ENCODE measurements at regions not wholly inside any gene's neighbourhood (a gene's known extent, or its start where the extent isn't known, plus 50 kb on each side); places are given as distances from the start of the nearest gene placed in this dataset.

DNA sequence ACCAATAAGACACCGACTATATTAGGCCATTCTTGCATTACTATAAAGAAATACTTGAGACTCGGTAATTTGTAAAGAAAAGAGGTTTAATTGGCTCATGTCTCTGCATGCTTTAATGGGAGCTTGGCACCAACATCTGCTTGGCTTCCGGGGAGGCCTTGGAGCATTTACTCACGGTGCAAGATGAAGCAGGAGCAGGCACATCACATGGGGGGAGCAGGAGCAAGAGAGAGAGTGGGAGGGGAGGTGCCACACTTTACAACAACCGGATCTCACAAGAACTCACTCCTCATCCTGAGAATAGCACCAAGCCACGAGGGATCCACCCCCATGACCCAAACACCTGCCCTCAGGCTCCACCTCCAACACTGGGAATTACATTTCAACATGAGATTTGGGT is 224.8 kb downstream of the KLF5 start:
- no peak for DNase-seq (ENCODE audit: low read depth)
- TF ChIP-seq, protein P1, sequence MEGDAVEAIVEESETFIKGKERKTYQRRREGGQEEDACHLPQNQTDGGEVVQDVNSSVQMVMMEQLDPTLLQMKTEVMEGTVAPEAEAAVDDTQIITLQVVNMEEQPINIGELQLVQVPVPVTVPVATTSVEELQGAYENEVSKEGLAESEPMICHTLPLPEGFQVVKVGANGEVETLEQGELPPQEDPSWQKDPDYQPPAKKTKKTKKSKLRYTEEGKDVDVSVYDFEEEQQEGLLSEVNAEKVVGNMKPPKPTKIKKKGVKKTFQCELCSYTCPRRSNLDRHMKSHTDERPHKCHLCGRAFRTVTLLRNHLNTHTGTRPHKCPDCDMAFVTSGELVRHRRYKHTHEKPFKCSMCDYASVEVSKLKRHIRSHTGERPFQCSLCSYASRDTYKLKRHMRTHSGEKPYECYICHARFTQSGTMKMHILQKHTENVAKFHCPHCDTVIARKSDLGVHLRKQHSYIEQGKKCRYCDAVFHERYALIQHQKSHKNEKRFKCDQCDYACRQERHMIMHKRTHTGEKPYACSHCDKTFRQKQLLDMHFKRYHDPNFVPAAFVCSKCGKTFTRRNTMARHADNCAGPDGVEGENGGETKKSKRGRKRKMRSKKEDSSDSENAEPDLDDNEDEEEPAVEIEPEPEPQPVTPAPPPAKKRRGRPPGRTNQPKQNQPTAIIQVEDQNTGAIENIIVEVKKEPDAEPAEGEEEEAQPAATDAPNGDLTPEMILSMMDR (IDR thresholded peaks at IDR 0.05; ENCODE audit: insufficient read depth, low read depth, low read length, missing control alignments) = no peak
- H3K4me3 ChIP-seq (ENCODE audit: low read length) = no peak overlapping the region

DNA sequence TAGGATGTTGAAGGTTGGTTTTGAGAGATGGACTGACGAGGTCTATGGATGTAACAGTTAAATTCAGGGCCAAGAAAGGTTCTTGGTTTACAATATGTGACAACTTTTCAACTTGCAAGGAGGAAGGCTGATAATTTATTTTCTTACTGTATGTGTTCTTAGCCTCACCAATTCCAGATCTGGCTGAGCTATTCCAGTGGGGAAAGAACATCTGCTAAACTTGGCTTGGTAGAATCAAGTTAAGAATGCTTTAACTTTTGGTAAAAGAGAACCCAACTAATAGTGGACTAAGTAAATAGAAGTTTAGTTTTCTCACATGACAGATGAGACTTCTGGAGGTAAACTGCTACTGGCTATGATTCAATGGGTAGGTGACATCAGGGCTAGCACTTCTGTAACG is 222.9 kb downstream of the KLF5 start:
- TF ChIP-seq, protein P1 (IDR thresholded peaks at IDR 0.05; ENCODE audit: insufficient read depth, low read depth, low read length, missing control alignments) = no peak
- DNase-seq (ENCODE audit: low read depth) = no peak
- no peak overlapping the region for H3K4me3 ChIP-seq (ENCODE audit: low read length)

DNA sequence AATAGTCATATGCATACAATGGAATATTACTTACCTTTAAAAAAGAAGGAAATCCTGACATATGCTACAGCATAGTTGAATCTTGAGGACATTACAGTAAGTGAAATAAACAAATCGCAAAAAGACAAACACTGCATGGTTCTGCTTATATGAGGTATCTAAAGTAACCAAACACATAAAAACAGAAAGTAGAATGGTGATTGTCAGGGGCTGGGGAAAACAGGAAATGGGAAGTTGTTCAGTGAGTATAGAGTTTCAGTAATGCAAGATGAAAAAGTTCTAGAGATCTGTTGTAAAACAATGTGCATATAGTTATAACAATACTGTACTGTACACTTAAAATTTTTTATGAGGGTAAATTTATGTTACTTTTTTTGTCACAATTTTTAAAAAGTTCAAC is 219.4 kb downstream of the KLF5 start:
- DNase-seq (ENCODE audit: low read depth) = no peak
- no peak overlapping the region for H3K4me3 ChIP-seq (ENCODE audit: low read length)
- TF ChIP-seq, protein P1 (IDR thresholded peaks at IDR 0.05; ENCODE audit: insufficient read depth, low read depth, low read length, missing control alignments) = no peak

DNA sequence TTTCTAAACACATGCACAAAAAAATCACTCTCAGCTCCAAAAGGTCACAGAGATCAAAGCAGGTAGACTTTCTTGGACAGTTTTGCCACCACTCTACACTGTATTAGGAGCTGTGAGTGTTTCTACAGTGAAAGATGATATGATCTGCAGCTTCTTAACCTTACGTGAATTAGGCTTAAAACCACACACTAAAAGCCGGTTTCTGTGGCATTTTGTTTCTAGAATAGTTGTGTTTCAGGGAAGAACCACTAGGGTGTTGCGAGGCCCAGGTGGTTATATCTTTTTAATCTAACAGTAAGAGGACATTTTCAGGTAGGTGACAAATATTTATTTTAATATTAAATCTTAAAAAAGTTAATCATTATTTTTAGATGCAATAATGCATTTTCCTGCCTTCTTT is 216.4 kb downstream of the KLF5 start:
- no peak for DNase-seq (ENCODE audit: low read depth)
- TF ChIP-seq, protein P1 (IDR thresholded peaks at IDR 0.05; ENCODE audit: insufficient read depth, low read depth, low read length, missing control alignments) = no peak
- H3K4me3 ChIP-seq (ENCODE audit: low read length) = no peak overlapping the region

DNA sequence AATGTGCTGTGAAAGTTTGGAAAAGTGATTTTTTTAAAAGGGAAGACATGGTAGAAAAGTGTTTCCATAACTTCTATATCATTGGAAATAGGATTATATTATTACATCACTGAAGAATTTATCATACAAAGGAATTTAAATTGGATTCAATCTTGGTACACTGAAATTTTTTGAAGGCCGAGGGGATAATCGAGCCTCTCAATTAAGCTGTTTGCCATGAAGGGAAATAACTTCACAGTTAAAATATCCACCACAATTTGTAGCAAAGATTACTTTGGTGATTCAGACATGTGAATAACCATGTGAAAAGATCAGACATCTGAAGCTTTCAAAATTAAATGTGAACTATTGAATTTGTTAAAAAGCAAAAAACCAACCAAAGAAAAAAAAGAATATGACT is 215.3 kb downstream of the KLF5 start:
- TF ChIP-seq, protein P1 (IDR thresholded peaks at IDR 0.05; ENCODE audit: insufficient read depth, low read depth, low read length, missing control alignments) = no peak
- DNase-seq (ENCODE audit: low read depth) = no peak
- no peak overlapping the region for H3K4me3 ChIP-seq (ENCODE audit: low read length)

DNA sequence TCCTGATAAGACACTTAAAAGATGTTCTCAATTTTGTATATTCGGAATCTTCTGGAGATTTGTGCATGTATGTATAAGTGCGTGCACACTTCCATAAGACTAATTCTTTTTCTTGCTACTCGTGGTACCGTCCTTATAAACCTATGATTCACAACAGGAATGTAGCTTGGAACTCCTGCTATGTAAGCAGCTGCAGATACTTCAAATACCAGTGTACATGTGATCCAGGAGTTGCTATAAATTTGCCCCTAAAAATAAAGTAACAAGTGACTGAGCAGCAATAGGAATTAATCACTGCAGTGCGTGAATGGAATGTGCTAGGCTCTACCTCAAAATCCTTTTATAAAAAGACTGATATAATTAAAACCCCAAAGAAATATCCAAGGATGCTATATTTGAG is 214.9 kb downstream of the KLF5 start:
- TF ChIP-seq, protein P1 (IDR thresholded peaks at IDR 0.05; ENCODE audit: insufficient read depth, low read depth, low read length, missing control alignments) = no peak
- DNase-seq (ENCODE audit: low read depth) = peak; percentile 39
- H3K4me3 ChIP-seq (ENCODE audit: low read length) = no peak overlapping the region

DNA sequence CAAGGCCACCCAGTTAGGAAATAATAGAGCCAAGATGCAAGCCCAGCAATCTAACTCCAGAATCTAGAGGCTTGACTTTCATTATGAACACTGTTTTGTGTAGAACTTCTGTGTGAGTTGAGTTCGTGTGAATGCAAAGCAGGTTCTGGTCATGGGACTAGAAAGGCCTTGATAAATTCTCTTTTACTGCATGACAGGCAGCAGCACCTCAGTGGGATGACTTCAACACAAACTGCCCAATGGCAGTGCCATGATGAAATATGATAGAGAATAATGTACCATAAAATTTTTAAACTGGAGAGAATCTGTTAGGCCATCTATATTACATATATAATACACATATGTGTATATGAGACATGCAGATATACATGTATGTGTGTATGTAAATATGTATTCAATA is 214.5 kb downstream of the KLF5 start:
- no peak overlapping the region for H3K4me3 ChIP-seq (ENCODE audit: low read length)
- TF ChIP-seq, protein P1 (IDR thresholded peaks at IDR 0.05; ENCODE audit: insufficient read depth, low read depth, low read length, missing control alignments) = no peak
- DNase-seq (ENCODE audit: low read depth) = no peak
